ENCODE measurements at regions not wholly inside any gene's neighbourhood (a gene's known extent, or its start where the extent isn't known, plus 50 kb on each side); places are given as distances from the start of the nearest gene placed in this dataset.

DNA sequence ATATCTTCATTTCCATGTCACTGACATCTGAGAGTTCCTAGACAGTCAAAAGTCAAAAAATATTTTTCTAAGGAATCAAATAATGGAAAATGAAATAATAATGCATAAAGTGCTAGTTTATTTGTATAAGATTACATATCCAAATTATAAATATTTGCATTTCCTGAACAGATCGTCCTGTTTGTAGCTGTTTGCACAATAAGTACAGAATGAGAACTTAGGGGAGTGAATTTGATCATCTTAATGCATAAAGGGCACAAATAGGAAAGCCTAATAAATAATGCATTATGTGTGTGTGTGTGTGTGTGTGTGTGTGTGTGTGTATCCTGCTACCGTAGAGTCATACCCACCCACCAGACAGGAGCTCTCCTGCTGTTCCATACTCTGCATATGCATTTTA lies 521.0 kb upstream of the EPHA7 start:
- FAIRE-seq = no peak
- WGBS (ENCODE audit: missing lambda C conversion rate) = 18% methylated on average over 2 of the region's 2 CpGs
- no peaks in the 10 kb centered on the region for H3K9me3 ChIP-seq
- ChIA-PET POLR2A (no interaction called here), CTCF (no interaction called here)
- no peak for ATAC-seq
- no peak overlapping the region for H3K4me3 ChIP-seq
- no peak overlapping the region for H3K4me2 ChIP-seq
- no peaks in the 10 kb centered on the region for H3K4me1 ChIP-seq
- TF ChIP-seq FOXS1 (CRISPR knock-in tag; IDR thresholded peaks at IDR 0.05) = no peak
- no peak for TF ChIP-seq EHF (CRISPR knock-in tag; IDR thresholded peaks at IDR 0.05)
- no peak for DNase-seq (ENCODE audit: low read depth in 1 of 2, low spot score in 1 of 2)
- H3K27ac ChIP-seq = no peak overlapping the region

DNA sequence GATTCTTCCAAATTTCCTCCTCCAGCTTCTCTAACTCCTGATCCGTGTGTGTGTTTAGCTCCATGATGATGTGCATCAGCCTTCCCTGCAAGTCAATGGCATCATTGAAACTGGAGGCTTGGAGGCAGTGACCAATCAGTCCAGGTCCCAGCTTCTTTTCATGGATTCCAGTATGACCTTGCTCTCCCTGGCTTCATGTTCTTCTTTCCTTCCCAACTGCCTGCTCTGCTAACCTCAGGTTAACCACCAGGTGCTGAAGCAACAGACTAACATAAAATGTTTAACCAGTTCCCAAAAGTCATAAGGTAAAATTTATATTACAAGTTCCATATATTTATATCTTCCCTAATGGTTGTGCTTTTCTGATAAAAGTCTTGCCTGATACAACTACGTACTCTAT lies 512.8 kb upstream of the EPHA7 start:
- CTCF ChIA-PET = no interaction called here

DNA sequence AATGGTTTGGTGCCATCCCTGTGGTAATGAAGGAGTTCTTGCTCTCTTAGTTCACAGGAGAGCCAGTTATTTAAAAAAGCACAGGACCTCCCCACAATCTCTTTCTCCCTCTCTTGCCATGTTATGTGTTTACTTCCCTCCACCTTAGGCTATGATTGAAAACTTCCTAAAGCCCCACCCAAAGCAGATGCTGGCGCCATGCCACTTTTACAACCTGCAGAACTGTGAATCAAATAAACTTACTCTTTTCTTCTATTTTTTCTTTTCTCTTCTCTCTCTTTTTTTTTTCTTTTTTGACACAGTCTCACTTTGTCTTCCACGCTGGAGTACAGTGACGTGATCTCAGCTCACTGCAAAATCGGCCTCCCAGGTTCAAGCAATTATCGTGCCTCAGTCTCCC lies 508.4 kb upstream of the EPHA7 start:
- H3K9me3 ChIP-seq = no peaks in the 10 kb centered on the region
- FAIRE-seq = no peak
- no peak for ATAC-seq
- WGBS (ENCODE audit: missing lambda C conversion rate) = 27% methylated on average over 5 of the region's 5 CpGs
- DNase-seq (ENCODE audit: low read depth in 1 of 2, low spot score in 1 of 2) = no peak
- H3K27ac ChIP-seq = no peak overlapping the region
- no peaks in the 10 kb centered on the region for H3K4me1 ChIP-seq
- CTCF ChIA-PET = no interaction called here
- POLR2A ChIA-PET = no interaction called here
- TF ChIP-seq CHD4 (IDR thresholded peaks at IDR 0.05; ENCODE audit: borderline replicate concordance) (no peak), SMC3 (IDR thresholded peaks at IDR 0.05) (no peak), ESRRA (IDR thresholded peaks at IDR 0.05; ENCODE audit: borderline replicate concordance, low read length) (no peak), MYC (IDR thresholded peaks at IDR 0.05; ENCODE audit: borderline replicate concordance, low read length) (no peak), SREBF2 (IDR thresholded peaks at IDR 0.05) (no peak), CHD2 (IDR thresholded peaks at IDR 0.05; ENCODE audit: low read length, partially characterized antibody) (no peak), FOXS1 (CRISPR knock-in tag; IDR thresholded peaks at IDR 0.05) (no peak), RCOR1 (IDR thresholded peaks at IDR 0.05; ENCODE audit: low read depth, low read length) (no peak), CBX2 (IDR thresholded peaks at IDR 0.05; ENCODE audit: borderline replicate concordance, low read depth) (no peak)
- TF ChIP-seq, protein P1, sequence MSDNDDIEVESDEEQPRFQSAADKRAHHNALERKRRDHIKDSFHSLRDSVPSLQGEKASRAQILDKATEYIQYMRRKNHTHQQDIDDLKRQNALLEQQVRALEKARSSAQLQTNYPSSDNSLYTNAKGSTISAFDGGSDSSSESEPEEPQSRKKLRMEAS (IDR thresholded peaks at IDR 0.05) = no peak
- no peak overlapping the region for H3K4me3 ChIP-seq
- no peak overlapping the region for H3K4me2 ChIP-seq

More for the DNA sequence above, 512.8 kb upstream of the EPHA7 start:
- no peak for ATAC-seq
- H3K4me1 ChIP-seq = no peaks in the 10 kb centered on the region
- H3K4me3 ChIP-seq = no peak overlapping the region
- WGBS (ENCODE audit: missing lambda C conversion rate) = 25% methylated on average over 2 of the region's 2 CpGs
- H3K27ac ChIP-seq = no peak overlapping the region
- DNase-seq (ENCODE audit: low read depth in 1 of 2, low spot score in 1 of 2) = no peak
- TF ChIP-seq ZC3H11A (IDR thresholded peaks at IDR 0.05) (no peak), FOSB (CRISPR knock-in tag; IDR thresholded peaks at IDR 0.05) (no peak), EP300 (IDR thresholded peaks at IDR 0.05) (no peak), HOXA7 (CRISPR knock-in tag; IDR thresholded peaks at IDR 0.05) (no peak), RNF2 (IDR thresholded peaks at IDR 0.05; ENCODE audit: borderline replicate concordance, low read depth) (no peak), JUN (IDR thresholded peaks at IDR 0.05) (no peak), POLR2A (IDR thresholded peaks at IDR 0.05; ENCODE audit: low read length) (no peak), JUNB (IDR thresholded peaks at IDR 0.05) (no peak)
- TF ChIP-seq, protein P1 (IDR thresholded peaks at IDR 0.05) = no peak
- no peaks in the 10 kb centered on the region for H3K9me3 ChIP-seq
- no peak for FAIRE-seq
- H3K4me2 ChIP-seq = no peak overlapping the region
- POLR2A ChIA-PET = no interaction called here

GRCh38 chr6:93919365-93919764 lies 500.0 kb upstream of the EPHA7 start:
- ChIA-PET CTCF (no interaction called here), POLR2A (no interaction called here)
- DNase-seq (ENCODE audit: low read depth in 1 of 2, low spot score in 1 of 2) (no peak), ATAC-seq (no peak), FAIRE-seq (no peak)
- 30% methylated on average over 1 of the region's 1 CpG for WGBS (ENCODE audit: missing lambda C conversion rate)
- Histone ChIP-seq H3K4me2 (no peak overlapping the region), H3K27ac (no peak overlapping the region), H3K4me1 (no peaks in the 10 kb centered on the region), H3K9me3 (no peaks in the 10 kb centered on the region), H3K4me3 (no peak overlapping the region)
- no peak for TF ChIP-seq HOXA7 (CRISPR knock-in tag; IDR thresholded peaks at IDR 0.05)
- no peak for TF ChIP-seq POLR2A (IDR thresholded peaks at IDR 0.05; ENCODE audit: low read length)
- no peak for TF ChIP-seq HOXB5 (CRISPR knock-in tag; IDR thresholded peaks at IDR 0.05)
- TF ChIP-seq PHF8 (IDR thresholded peaks at IDR 0.05; ENCODE audit: borderline replicate concordance, low read depth) = no peak
- TF ChIP-seq NFE2L2 (conservative IDR thresholded peaks at IDR 0.05; ENCODE audit: low read length) = no peak
- TF ChIP-seq, protein P2, sequence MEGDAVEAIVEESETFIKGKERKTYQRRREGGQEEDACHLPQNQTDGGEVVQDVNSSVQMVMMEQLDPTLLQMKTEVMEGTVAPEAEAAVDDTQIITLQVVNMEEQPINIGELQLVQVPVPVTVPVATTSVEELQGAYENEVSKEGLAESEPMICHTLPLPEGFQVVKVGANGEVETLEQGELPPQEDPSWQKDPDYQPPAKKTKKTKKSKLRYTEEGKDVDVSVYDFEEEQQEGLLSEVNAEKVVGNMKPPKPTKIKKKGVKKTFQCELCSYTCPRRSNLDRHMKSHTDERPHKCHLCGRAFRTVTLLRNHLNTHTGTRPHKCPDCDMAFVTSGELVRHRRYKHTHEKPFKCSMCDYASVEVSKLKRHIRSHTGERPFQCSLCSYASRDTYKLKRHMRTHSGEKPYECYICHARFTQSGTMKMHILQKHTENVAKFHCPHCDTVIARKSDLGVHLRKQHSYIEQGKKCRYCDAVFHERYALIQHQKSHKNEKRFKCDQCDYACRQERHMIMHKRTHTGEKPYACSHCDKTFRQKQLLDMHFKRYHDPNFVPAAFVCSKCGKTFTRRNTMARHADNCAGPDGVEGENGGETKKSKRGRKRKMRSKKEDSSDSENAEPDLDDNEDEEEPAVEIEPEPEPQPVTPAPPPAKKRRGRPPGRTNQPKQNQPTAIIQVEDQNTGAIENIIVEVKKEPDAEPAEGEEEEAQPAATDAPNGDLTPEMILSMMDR (IDR thresholded peaks at IDR 0.05) = no peak
- no peak for TF ChIP-seq RAD21 (conservative IDR thresholded peaks at IDR 0.05 in 1 of 2, IDR thresholded peaks at IDR 0.05 in 1 of 2)
- TF ChIP-seq CBX2 (IDR thresholded peaks at IDR 0.05; ENCODE audit: borderline replicate concordance, low read depth) = no peak
- TF ChIP-seq, protein P3, sequence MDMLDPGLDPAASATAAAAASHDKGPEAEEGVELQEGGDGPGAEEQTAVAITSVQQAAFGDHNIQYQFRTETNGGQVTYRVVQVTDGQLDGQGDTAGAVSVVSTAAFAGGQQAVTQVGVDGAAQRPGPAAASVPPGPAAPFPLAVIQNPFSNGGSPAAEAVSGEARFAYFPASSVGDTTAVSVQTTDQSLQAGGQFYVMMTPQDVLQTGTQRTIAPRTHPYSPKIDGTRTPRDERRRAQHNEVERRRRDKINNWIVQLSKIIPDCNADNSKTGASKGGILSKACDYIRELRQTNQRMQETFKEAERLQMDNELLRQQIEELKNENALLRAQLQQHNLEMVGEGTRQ (IDR thresholded peaks at IDR 0.05) = no peak
- TF ChIP-seq EHMT2 (IDR thresholded peaks at IDR 0.05; ENCODE audit: low read depth) = no peak
- no peak for TF ChIP-seq ZNF302 (CRISPR knock-in tag; IDR thresholded peaks at IDR 0.05)

Data from A549 (cell line).